GM19238 (cell line): ENCODE measurements at regions not wholly inside any gene's neighbourhood (a gene's known extent, or its start where the extent isn't known, plus 50 kb on each side); places are given as distances from the start of the nearest gene placed in this dataset.
"Not testable (repeated sequence)": the region's sequence is repeated elsewhere in the genome, so short reads cannot be mapped to it uniquely, and the experiment has no call there.

ENCODE experiments used
- DNase-seq: peaks from one replicate; pipeline ENCODE4 v3.0.0; 2011; ENCODE audit warnings: low spot score; ENCODE audit not compliant: insufficient read length

- no peak for DNase-seq
These were observed 327.1 kb upstream of the GALNT5 start for GRCh38 chr2:156930423-156930822.

- DNase-seq, result no peak
These were observed 323.8 kb upstream of the GALNT5 start for GRCh38 chr2:156933645-156934225.

GRCh38 chr2:156935616-156936015, 321.9 kb upstream of the GALNT5 start:
- DNase-seq, result no peak

GRCh38 chr2:156937430-156937829, 320.1 kb upstream of the GALNT5 start:
- DNase-seq, result no peak

DNA sequence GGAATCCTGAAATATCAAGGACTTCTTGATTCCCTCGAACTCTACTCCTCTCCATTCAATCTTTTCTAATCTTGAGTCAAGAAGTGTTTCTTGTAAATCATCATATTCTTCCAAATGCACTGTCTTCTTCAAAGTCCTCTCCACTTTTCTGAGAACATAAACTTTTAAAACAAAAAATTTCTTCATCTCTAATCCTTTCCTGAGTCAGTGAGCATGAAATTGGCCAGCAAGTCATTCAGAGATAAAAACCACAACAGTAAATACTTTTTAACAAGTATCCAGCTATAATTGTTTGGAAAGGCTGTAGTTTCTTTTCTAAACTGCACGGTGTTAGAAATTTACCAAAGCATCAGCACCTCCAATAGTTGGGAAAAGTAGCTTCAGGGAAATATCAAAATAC, 312.6 kb upstream of the GALNT5 start:
- no peak for DNase-seq

DNA sequence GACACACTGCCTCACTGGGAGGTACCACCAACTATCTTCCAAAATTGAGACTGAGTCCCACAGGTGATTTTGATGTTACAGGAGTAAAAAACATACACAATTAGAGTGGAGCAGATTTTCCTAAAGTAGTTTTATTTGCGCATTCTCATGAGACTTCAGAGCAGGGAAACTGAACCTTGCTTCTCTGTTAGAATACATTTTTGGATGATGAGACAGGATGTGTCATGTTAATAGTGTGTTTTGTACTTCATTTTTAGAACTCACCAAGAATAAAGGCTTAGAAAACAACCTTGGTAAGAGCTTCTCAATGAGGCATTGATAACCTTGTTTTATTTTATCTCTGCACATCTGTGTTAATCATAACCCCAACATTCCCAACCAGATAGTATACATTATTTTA, 310.2 kb upstream of the GALNT5 start:
- DNase-seq, result no peak

GRCh38 chr2:156955701-156956100, 301.8 kb upstream of the GALNT5 start:
- no peak for DNase-seq

GRCh38 chr2:156956161-156956560, 301.3 kb upstream of the GALNT5 start:
- DNase-seq, result no peak

DNA sequence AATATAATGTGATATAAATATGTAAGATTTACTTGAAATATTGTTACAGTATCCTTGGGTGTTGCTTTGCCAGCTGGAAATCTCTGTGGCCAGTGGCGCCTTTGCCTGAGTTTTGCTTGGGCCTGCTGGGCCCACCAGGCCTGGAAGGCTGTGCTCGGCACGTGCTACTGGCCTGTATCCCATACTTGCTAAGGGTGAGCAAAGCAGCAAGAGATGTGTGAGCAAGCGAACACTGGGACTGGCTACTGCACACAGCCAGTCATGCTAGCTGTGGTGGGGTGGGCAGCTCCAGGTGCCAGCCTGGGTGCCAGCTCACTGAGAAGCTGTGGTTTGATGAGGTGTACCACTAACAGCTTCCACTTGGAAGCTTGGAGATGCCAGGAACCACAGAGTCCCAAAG, 299.1 kb upstream of the GALNT5 start:
- no peak for DNase-seq

- DNase-seq, result no peak
These were observed 298.0 kb upstream of the GALNT5 start for GRCh38 chr2:156959481-156959880.

DNA sequence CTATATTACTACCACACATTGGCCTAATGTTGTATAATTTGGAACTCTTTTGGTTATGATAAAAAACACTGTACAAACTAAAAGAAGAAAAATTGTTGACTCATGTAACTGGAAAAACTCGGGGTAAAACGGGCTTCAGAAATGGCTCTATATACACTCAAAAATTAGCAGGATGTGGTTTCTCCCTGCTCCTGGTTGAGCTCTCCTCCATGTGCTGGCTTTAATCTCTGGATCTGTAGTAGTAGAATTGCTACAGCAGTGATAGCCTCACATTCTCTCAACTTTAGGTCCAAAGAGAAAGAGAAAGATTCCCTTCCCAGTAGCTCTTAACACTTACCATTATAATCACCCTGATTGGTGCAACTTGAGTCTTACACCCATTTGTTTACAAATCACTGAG, 274.9 kb upstream of the GALNT5 start:
- no peak for DNase-seq

DNA sequence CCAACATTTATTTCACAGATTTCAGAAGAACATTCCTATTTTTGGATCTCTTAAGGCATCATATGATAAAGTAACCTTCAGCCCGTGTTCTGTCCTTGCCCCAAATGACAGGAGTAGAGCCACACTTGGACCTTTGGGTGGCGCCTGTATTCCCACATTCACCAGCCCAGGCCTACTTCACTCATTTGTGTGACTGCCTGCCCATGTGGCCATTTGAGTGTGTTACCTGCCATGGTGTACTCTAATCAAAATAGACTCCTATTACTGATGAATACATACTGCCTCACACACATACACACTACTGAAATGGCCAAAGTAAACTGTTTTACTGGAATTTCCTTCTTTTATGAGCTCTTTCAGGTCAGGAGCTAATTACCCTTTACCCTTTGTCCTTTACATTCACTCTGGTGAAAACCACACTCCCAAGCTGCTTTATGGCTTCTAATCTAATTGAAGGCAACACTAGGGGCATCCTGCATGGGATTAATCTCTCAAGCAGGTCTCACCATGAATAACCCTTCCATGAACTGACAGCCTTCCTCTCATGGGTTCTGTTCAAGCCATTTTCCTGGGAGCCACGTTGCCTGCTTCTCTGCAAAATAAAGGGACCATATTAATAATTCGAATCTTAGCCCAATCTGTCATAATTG, 271.0 kb upstream of the GALNT5 start:
- DNase-seq, result no peak

DNA sequence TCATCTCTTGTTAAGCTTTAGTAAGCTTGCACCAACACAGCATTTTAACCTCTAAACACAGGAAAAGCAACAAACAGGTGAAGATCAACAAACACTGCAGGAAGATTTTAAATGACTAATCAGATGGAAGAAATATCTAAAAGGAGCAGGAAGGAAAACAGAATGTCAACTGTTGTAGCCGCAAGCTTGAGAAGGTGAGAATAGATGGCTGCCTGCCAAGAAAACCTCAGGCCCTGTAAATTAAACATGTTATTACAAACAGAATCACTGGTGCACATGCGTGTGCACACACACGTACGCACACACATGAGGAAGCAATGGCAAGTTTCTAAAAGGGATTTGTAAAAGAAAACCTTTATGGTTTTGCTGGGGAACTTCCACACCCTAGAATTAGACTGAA, 257.8 kb upstream of the GALNT5 start:
- DNase-seq, result no peak

DNA sequence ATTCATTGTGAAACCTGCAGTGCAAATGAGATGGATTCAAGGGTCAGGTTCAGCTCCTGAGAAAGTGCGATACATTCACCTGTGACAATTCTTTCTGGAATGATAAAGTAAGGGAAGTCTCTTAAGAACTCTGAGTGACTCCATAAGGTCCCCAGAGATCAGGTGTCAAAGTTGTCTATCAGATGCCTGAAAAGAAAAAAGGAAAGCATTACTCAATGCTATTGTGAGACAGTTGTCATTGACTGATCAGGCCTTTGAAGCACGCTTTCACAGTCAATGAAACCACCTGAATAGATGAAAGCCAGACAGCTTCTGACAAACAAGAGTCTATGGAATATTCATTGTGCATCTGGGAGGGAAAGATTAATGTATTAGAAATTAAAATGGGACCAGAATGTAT, 252.7 kb upstream of the GALNT5 start:
- DNase-seq, result no peak

DNA sequence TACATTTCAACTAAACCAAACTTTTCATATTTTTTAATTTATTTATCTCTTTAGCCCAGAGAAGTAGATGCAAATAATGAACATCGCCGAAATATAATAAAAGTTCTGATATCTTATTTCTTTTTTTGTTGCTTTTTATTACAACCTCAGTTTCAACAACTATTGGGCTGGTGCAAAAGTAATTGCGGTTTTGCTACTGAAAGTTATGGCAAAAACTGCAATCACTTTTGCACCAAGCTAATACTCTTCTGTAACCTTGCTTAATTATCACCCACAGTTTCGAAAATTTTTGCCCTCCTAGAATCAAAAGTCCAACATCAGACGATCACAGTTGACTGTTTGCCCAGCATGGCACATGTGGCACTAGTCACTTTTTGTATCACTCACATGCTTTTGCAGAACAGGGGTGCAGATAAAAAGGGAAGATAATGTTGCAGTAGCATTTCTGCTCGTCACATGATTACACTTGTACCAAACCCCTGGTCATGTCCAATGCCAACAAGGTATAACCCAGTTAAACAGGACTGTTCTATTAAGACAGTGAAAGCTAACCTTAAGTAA, 242.4 kb upstream of the GALNT5 start:
- no peak for DNase-seq

- not testable (repeated sequence) for DNase-seq
These were observed 234.2 kb upstream of the GALNT5 start for GRCh38 chr2:157023264-157023663.

DNA sequence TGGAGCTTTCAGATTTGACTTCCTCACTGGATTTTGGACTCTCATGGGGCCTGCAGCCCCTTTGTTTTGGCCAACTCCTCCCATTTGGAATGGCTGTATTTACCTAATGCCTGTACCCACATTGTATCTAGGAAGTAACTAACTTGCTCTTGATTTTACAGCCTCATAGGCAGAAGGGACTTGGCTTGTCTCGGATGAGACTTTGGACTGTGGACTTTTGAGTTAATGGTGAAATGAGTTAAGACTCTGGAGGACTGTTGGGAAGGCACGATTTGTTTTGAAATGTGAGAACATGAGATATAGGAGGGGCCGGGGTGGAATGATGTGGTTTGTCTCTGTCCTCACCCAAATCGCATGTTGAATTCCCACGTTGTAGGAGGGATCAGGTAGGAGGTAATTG, 233.4 kb upstream of the GALNT5 start:
- DNase-seq, result no peak

DNA sequence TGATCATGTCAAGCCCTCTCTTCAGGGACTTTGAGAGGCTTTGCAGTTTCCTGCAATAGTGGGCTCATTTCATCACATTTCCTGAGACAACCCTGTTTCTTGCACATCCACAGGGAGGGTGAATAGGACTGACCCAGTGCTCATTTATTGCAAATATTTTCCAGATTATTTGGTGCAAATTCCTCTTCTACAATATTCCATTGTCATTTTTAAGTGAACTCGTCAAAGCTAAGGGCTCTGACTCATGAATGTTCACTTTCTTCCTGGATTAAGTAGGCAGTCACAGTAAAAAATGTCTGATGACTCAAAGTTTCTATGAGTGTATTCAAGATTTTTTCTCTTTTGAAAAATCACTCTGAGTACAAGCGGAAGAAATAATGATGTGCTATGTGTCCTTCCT, 225.5 kb upstream of the GALNT5 start:
- DNase-seq, result no peak

GRCh38 chr2:157036726-157037125, 220.8 kb upstream of the GALNT5 start:
- DNase-seq, result no peak

- DNase-seq, result no peak
These were observed 213.7 kb upstream of the GALNT5 start for GRCh38 chr2:157043786-157044185.

- no peak for DNase-seq
These were observed 211.1 kb upstream of the GALNT5 start for GRCh38 chr2:157046396-157046795.

DNA sequence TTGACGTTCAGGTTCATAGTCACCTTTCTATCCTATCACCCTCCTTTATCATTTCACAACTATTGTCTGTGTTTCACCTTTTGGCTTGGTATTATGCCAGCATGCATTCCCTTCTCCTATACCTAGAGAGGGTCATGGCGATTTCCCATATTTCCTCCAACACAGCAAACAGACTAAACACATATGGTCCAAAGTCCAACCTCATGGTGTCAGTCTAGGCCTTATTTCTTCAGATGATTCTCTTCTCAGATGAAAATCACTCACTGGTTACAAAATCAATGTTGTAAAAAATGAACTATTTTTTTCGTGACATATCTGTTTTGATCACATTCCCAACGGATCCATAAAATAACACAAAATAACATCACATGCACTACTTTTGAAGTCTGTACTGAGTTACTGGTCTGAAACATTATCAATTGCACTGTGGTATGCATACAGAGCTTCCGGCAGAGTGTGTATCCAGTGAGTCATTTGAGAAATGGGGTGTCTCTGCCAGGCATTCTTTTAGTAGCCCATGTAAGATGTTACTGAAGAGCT, 204.8 kb upstream of the GALNT5 start:
- DNase-seq, result no peak

GRCh38 chr2:157053876-157054275, 203.6 kb upstream of the GALNT5 start:
- no peak for DNase-seq
